Common myeloid progenitor, CD34-positive (primary cell): ENCODE measurements at regions not wholly inside any gene's neighbourhood (a gene's known extent, or its start where the extent isn't known, plus 50 kb on each side); places are given as distances from the start of the nearest gene placed in this dataset.

ENCODE experiments used
- CTCF ChIA-PET: fragments of 350-600 bp; sonication (Branson Sonifier 250); formaldehyde crosslinking; loops from one replicate; lab custom pipeline; 2021; ENCODE audit warnings: antibody characterized with exemption; lab: Charles Lee
- POLR2A ChIA-PET: fragments of 350-600 bp; sonication (Branson Sonifier 250); formaldehyde crosslinking; loops from one replicate; lab custom pipeline; 2021; ENCODE audit warnings: antibody characterized with exemption; lab: Charles Lee
- DNase-seq, 3 donors: peaks; one replicate each; pipeline versions ENCODE4 v3.0.0 to v3.0.0-alpha.2; 2013
- H3K27ac ChIP-seq, 2 experiments: 1 replicate in 1 of 2; 2 replicates in 1 of 2; pipeline ENCODE4 v1.7.0; 2013; ENCODE audit warnings: inconsistent platforms in 2 of 2, low read length in 2 of 2, mild to moderate bottlenecking in 2 of 2, low read depth in 1 of 2, moderate library complexity in 1 of 2; ENCODE audit not compliant: severe bottlenecking in 2 of 2, insufficient read depth in 1 of 2, poor library complexity in 1 of 2
- H3K27me3 ChIP-seq, 5 experiments: replicated peaks in 2 of 5; 1 replicate in 3 of 5; 2 replicates in 2 of 5; pipeline versions ENCODE4 v1.6.1 to v1.7.0; 2013; ENCODE audit warnings: low read length in 4 of 5, mild to moderate bottlenecking in 2 of 5, moderate library complexity in 2 of 5, inconsistent platforms in 1 of 5; ENCODE audit not compliant: insufficient read depth in 5 of 5, control insufficient read depth in 4 of 5
- H3K36me3 ChIP-seq, 4 experiments: 1 replicate in 2 of 4; 2 replicates in 2 of 4; pipeline versions ENCODE4 v1.6.1 to v1.7.0; 2013; ENCODE audit warnings: low read length in 3 of 4, control low read depth in 1 of 4, mild to moderate bottlenecking in 1 of 4; ENCODE audit not compliant: control insufficient read depth in 4 of 4, insufficient read depth in 4 of 4
- H3K4me1 ChIP-seq, 4 experiments: 1 replicate in 3 of 4; 2 replicates in 1 of 4; pipeline versions ENCODE4 v1.6.1 to v1.7.1; 2013; ENCODE audit warnings: low read length in 3 of 4, mild to moderate bottlenecking in 3 of 4, control low read depth in 1 of 4, inconsistent platforms in 1 of 4, moderate library complexity in 1 of 4; ENCODE audit not compliant: control insufficient read depth in 4 of 4, insufficient read depth in 4 of 4; ENCODE audit errors: control extremely low read depth in 1 of 4
- H3K4me3 ChIP-seq, 7 experiments: 1 replicate in 4 of 7; 2 replicates in 3 of 7; pipeline versions ENCODE4 v1.5.1 to v1.7.0; 2013; ENCODE audit warnings: mild to moderate bottlenecking in 7 of 7, low read length in 6 of 7, moderate library complexity in 6 of 7, inconsistent platforms in 2 of 7, low read depth in 2 of 7, control low read depth in 1 of 7; ENCODE audit not compliant: insufficient read depth in 4 of 7, control insufficient read depth in 1 of 7; ENCODE audit errors: extremely low read depth in 1 of 7
- H3K9me3 ChIP-seq, 5 experiments: 1 replicate in 4 of 5; 2 replicates in 1 of 5; pipeline versions ENCODE4 v1.6.1 to v1.7.1; 2013; ENCODE audit warnings: low read length in 4 of 5, mild to moderate bottlenecking in 2 of 5, inconsistent platforms in 1 of 5, low read depth in 1 of 5, moderate library complexity in 1 of 5; ENCODE audit not compliant: control insufficient read depth in 4 of 5, insufficient read depth in 2 of 5; ENCODE audit errors: control extremely low read depth in 1 of 5
- WGBS: methylation state at CpG from one replicate; pipeline ENCODE4 v1.1.5; 2013; ENCODE audit not compliant: insufficient coverage; 5-methylcytosine and 5-hydroxymethylcytosine counted together

- Histone ChIP-seq H3K4me3 (no peak overlapping the region), H3K36me3 (no peaks in the 10 kb centered on the region), H3K27ac (no peak overlapping the region), H3K4me1 (no peaks in the 10 kb centered on the region), H3K9me3 (no peaks in the 10 kb centered on the region), H3K27me3 (no peaks in the 10 kb centered on the region)
- POLR2A ChIA-PET: no interaction called here
- DNase-seq: no peak
- CTCF ChIA-PET: interaction anchor here (1.2 kb wide), 1 partner anchor 50 kb away, joined by 3 read pairs; no protein-coding TSS in a partner anchor
- WGBS: 100% methylated on average over 3 of the region's 4 CpGs
Measured at GRCh38 chr13:79628463-79628862, 147.5 kb downstream of the NDFIP2 start.

GRCh38 chr13:79626924-79627323 is 146.0 kb downstream of the NDFIP2 start:
- WGBS: no CpG with 5 or more reads among the region's 6 CpGs
- Histone ChIP-seq H3K9me3 (no peaks in the 10 kb centered on the region), H3K4me1 (no peaks in the 10 kb centered on the region), H3K36me3 (no peaks in the 10 kb centered on the region), H3K4me3 (no peak overlapping the region), H3K27me3 (no peaks in the 10 kb centered on the region), H3K27ac (no peak overlapping the region)
- ChIA-PET CTCF (no interaction called here), POLR2A (no interaction called here)
- no peak for DNase-seq

GRCh38 chr13:79625517-79625916 is 144.6 kb downstream of the NDFIP2 start:
- no peaks in the 10 kb centered on the region for H3K4me1 ChIP-seq
- CTCF ChIA-PET: no interaction called here
- H3K36me3 ChIP-seq: no peaks in the 10 kb centered on the region
- WGBS: 100% methylated on average over 1 of the region's 1 CpG
- H3K9me3 ChIP-seq: peaks cover 0 to 2% (median 0%) of the 10 kb centered on the region in 5 experiments
- no peak for DNase-seq
- no peak overlapping the region for H3K27ac ChIP-seq
- H3K27me3 ChIP-seq: no peaks in the 10 kb centered on the region
- no peak overlapping the region for H3K4me3 ChIP-seq
- POLR2A ChIA-PET: no interaction called here

GRCh38 chr13:79621902-79622301 is 140.9 kb downstream of the NDFIP2 start:
- CTCF ChIA-PET: no interaction called here
- Histone ChIP-seq H3K4me1 (no peaks in the 10 kb centered on the region), H3K4me3 (no peak overlapping the region), H3K27ac (no peak overlapping the region), H3K27me3 (no peaks in the 10 kb centered on the region), H3K9me3 (peaks cover 0 to 5% (median 0%) of the 10 kb centered on the region in 5 experiments), H3K36me3 (no peaks in the 10 kb centered on the region)
- WGBS: 100% methylated on average over 2 of the region's 2 CpGs
- no peak for DNase-seq
- POLR2A ChIA-PET: no interaction called here

- H3K27me3 ChIP-seq: no peaks in the 10 kb centered on the region
- no CpG with 5 or more reads among the region's 1 CpG for WGBS
- CTCF ChIA-PET: no interaction called here
Measured at GRCh38 chr13:79621449-79621848, 140.5 kb downstream of the NDFIP2 start.

GRCh38 chr13:79614250-79614918 is 133.4 kb downstream of the NDFIP2 start:
- Histone ChIP-seq H3K4me3 (no peak overlapping the region), H3K27me3 (no peaks in the 10 kb centered on the region), H3K36me3 (no peaks in the 10 kb centered on the region), H3K4me1 (no peaks in the 10 kb centered on the region), H3K27ac (no peak overlapping the region), H3K9me3 (peaks cover 0 to 3% (median 0%) of the 10 kb centered on the region in 5 experiments)
- ChIA-PET CTCF (no interaction called here), POLR2A (no interaction called here)
- no peak for DNase-seq

More at GRCh38 chr13:79621449-79621848, 140.5 kb downstream of the NDFIP2 start:
- Histone ChIP-seq H3K4me3 (no peak overlapping the region), H3K27ac (no peak overlapping the region), H3K9me3 (peaks cover 0 to 5% (median 0%) of the 10 kb centered on the region in 5 experiments), H3K36me3 (no peaks in the 10 kb centered on the region), H3K4me1 (no peaks in the 10 kb centered on the region)
- POLR2A ChIA-PET: no interaction called here
- DNase-seq: no peak

- H3K4me3 ChIP-seq: no peak overlapping the region
- no peaks in the 10 kb centered on the region for H3K36me3 ChIP-seq
- no peak overlapping the region for H3K27ac ChIP-seq
- H3K4me1 ChIP-seq: no peaks in the 10 kb centered on the region
- DNase-seq: no peak
- no peaks in the 10 kb centered on the region for H3K27me3 ChIP-seq
- ChIA-PET CTCF (no interaction called here), POLR2A (no interaction called here)
- peaks cover 0 to 5% (median 0%) of the 10 kb centered on the region in 5 experiments for H3K9me3 ChIP-seq
- WGBS: 91% methylated on average over 2 of the region's 2 CpGs
Measured at GRCh38 chr13:79612604-79613003, 131.6 kb downstream of the NDFIP2 start.
